Gastroesophageal sphincter (tissue), 3 donors: ENCODE measurements at regions not wholly inside any gene's neighbourhood (a gene's known extent, or its start where the extent isn't known, plus 50 kb on each side); places are given as distances from the start of the nearest gene placed in this dataset.

ENCODE experiments used
- CTCF ChIP-seq, 4 experiments: fragments of 200-600 bp in 2 of 4; fragments of 450-650 bp in 2 of 4; sonication (generic) in 1 of 4; IDR thresholded peaks; one replicate each; pipeline ENCODE4 v1.5.1; 2017 to 2019; ENCODE audit warnings: antibody characterized with exemption in 4 of 4, mild to moderate bottlenecking in 2 of 4, moderate library complexity in 2 of 4
- EP300 ChIP-seq: sonication (generic); formaldehyde crosslinking; IDR thresholded peaks from one replicate; pipeline ENCODE4 v1.6.1; 2017; ENCODE audit warnings: antibody characterized with exemption, mild to moderate bottlenecking

DNA sequence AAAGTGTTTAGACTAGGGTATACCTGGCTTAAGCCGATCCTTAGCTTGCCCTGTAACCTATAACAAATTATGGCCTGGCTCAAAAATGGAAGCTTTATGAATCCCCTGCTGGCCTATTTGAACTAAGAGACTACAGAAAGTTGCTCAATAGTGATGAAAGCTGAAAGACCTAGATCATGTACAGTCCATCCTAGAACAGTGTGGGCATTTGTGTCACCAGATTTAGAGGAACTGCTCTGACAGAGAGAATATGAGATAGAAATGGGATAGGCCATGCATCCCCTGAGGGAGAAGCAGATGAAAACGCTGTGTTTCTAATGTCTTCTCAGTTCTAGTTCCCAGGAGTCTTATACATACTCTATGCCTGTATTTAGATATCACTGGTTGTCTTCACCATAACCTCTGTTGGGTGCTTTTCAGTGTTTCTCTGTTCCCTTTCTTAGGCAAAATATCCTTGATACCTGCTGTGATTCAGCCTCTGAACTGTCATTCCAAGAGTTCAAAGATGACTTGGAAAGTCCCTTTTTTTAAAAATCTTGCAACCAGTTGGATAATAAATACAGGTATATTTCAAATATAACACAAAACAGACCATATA is 246.9 kb upstream of the SLC39A10 start:
- TF ChIP-seq CTCF (IDR thresholded peaks at IDR 0.05), result no peak
- no peak for TF ChIP-seq EP300
